ENCODE measurements at regions not wholly inside any gene's neighbourhood (a gene's known extent, or its start where the extent isn't known, plus 50 kb on each side); places are given as distances from the start of the nearest gene placed in this dataset.

- Histone ChIP-seq H3K27ac (ENCODE audit: insufficient read depth, low read depth, low read length) (no peak overlapping the region), H2AFZ (ENCODE audit: low read depth, low read length) (no peak overlapping the region), H3K9ac (replicated peaks; ENCODE audit: extremely low read depth, insufficient read depth, low read length) (no peak overlapping the region), H3K4me2 (ENCODE audit: insufficient read depth, low read length) (no peak overlapping the region), H3K4me3 (replicated peaks in 1 of 3; ENCODE audit: insufficient read depth in 1 of 3, low read depth in 1 of 3, low read length in 3 of 3) (no peak overlapping the region), H3K9me1 (replicated peaks; ENCODE audit: control insufficient read depth, extremely low read depth, insufficient read depth, low read length) (no peaks in the 10 kb centered on the region), H3K36me3 (ENCODE audit: control insufficient read depth in 2 of 2, extremely low read depth in 1 of 2, insufficient read depth in 2 of 2, low read length in 2 of 2) (no peaks in the 10 kb centered on the region), H3K4me1 (ENCODE audit: control insufficient read depth, extremely low read depth, insufficient read depth, low read length) (no peaks in the 10 kb centered on the region), H3K27me3 (ENCODE audit: control insufficient read depth in 2 of 2, insufficient read depth in 2 of 2, low read length in 2 of 2) (no peaks in the 10 kb centered on the region), H3K79me2 (ENCODE audit: control insufficient read depth, insufficient read depth, low read length) (no peaks in the 10 kb centered on the region), H4K20me1 (replicated peaks; ENCODE audit: control insufficient read depth, extremely low read depth, insufficient read depth, low read length) (no peaks in the 10 kb centered on the region), H3K9me3 (replicated peaks; ENCODE audit: control insufficient read depth, insufficient read depth, low read length) (no peaks in the 10 kb centered on the region)
- FAIRE-seq (no peak), DNase-seq (ENCODE audit: low read depth, low spot score) (no peak)
- POLR2A ChIA-PET: no interaction called here
- no TSS peak for BruUV-seq (replicated peaks)
- CTCF ChIA-PET: no interaction called here
- TF ChIP-seq POLR2A (IDR thresholded peaks at IDR 0.05; ENCODE audit: low read depth, low read length) (no peak), MAX (IDR thresholded peaks at IDR 0.05; ENCODE audit: insufficient read depth, insufficient read length) (no peak), FOS (IDR thresholded peaks at IDR 0.05; ENCODE audit: borderline replicate concordance, insufficient read depth, low read length) (no peak), MYC (IDR thresholded peaks at IDR 0.05; ENCODE audit: low read depth, low read length) (no peak), EZH2 (IDR thresholded peaks at IDR 0.05; ENCODE audit: borderline replicate concordance, low read depth, low read length, severe bottlenecking) (no peak)
- intact Hi-C loops (cut with micrococcal nuclease) (loop anchor here (5.0 kb wide), 1 partner anchor 147 kb away; no protein-coding TSS in a partner anchor), dilution Hi-C loops (cut with MboI; ENCODE audit: extremely low pct_ligation_motif_present, low sequenced_read_pairs) (no loop called here)
These were observed 264.2 kb downstream of the AACS start for GRCh38 chr12:125329239-125330102.

- no peaks in the 10 kb centered on the region for H4K20me1 ChIP-seq (replicated peaks; ENCODE audit: control insufficient read depth, extremely low read depth, insufficient read depth, low read length)
- dilution Hi-C loops (cut with MboI; ENCODE audit: extremely low pct_ligation_motif_present, low sequenced_read_pairs) (no loop called here), intact Hi-C loops (cut with micrococcal nuclease) (loop anchor here (1.0 to 5.0 kb wide), 2 partner anchors 73 to 148 kb away; no protein-coding TSS in a partner anchor)
- no peak overlapping the region for H3K9ac ChIP-seq (replicated peaks; ENCODE audit: extremely low read depth, insufficient read depth, low read length)
- H3K4me3 ChIP-seq (replicated peaks in 1 of 3; ENCODE audit: insufficient read depth in 1 of 3, low read depth in 1 of 3, low read length in 3 of 3): no peak overlapping the region
- TF ChIP-seq CTCF (IDR thresholded peaks at IDR 0.05; ENCODE audit: extremely low read depth in 1 of 2, insufficient read depth in 1 of 2, low read depth in 1 of 2, low read length in 2 of 2) (peak; percentile 69 to 86), MYC (IDR thresholded peaks at IDR 0.05; ENCODE audit: low read depth, low read length) (no peak)
- BruUV-seq (replicated peaks): no TSS peak
- no peaks in the 10 kb centered on the region for H3K27me3 ChIP-seq (ENCODE audit: control insufficient read depth in 2 of 2, insufficient read depth in 2 of 2, low read length in 2 of 2)
- no peak overlapping the region for H3K4me2 ChIP-seq (ENCODE audit: insufficient read depth, low read length)
- H2AFZ ChIP-seq (ENCODE audit: low read depth, low read length): no peak overlapping the region
- no peaks in the 10 kb centered on the region for H3K79me2 ChIP-seq (ENCODE audit: control insufficient read depth, insufficient read depth, low read length)
- H3K4me1 ChIP-seq (ENCODE audit: control insufficient read depth, extremely low read depth, insufficient read depth, low read length): no peaks in the 10 kb centered on the region
- peak; percentile 16 for DNase-seq (ENCODE audit: low read depth, low spot score)
- H3K27ac ChIP-seq (ENCODE audit: insufficient read depth, low read depth, low read length): no peak overlapping the region
- no peaks in the 10 kb centered on the region for H3K9me1 ChIP-seq (replicated peaks; ENCODE audit: control insufficient read depth, extremely low read depth, insufficient read depth, low read length)
- no peak for FAIRE-seq
- no peaks in the 10 kb centered on the region for H3K9me3 ChIP-seq (replicated peaks; ENCODE audit: control insufficient read depth, insufficient read depth, low read length)
- POLR2A ChIA-PET: no interaction called here
- no peaks in the 10 kb centered on the region for H3K36me3 ChIP-seq (ENCODE audit: control insufficient read depth in 2 of 2, extremely low read depth in 1 of 2, insufficient read depth in 2 of 2, low read length in 2 of 2)
- CTCF ChIA-PET: interaction anchor here (1.3 to 1.8 kb wide), 3 partner anchors 10 to 73 kb away, joined by 4 to 9 read pairs (median 7); no protein-coding TSS in a partner anchor
These were observed 265.6 kb downstream of the AACS start for GRCh38 chr12:125330645-125331341.

Data from endothelial cell of umbilical vein (primary cell).